ENCODE measurements at regions not wholly inside any gene's neighbourhood (a gene's known extent, or its start where the extent isn't known, plus 50 kb on each side); places are given as distances from the start of the nearest gene placed in this dataset.

DNA sequence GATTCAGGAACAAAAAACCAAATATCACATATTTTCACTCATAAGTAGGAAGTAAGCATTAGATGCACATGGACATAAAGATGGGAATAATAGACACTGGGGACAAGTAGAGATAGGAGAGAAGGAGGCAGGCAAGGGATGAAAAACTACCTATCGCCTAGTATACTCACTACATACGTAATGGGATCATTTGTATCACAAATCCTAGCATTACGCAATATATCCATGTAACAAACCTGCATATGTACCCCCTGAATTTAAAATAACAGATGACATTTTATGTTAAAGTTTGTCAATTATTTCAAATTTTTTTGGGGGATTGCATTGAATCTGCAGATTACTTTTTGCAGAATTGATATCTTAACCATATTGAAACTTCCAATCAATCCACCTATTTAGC, 660.5 kb upstream of the MAN1A1 start:
- Histone ChIP-seq H3K4me3 (no peak overlapping the region), H3K27me3 (no peaks in the 10 kb centered on the region), H3K36me3 (no peaks in the 10 kb centered on the region), H3K4me1 (ENCODE audit: low read depth) (no peaks in the 10 kb centered on the region), H3K27ac (no peak overlapping the region), H3K9me3 (ENCODE audit: low read depth) (no peaks in the 10 kb centered on the region)
- TF ChIP-seq, protein P1, sequence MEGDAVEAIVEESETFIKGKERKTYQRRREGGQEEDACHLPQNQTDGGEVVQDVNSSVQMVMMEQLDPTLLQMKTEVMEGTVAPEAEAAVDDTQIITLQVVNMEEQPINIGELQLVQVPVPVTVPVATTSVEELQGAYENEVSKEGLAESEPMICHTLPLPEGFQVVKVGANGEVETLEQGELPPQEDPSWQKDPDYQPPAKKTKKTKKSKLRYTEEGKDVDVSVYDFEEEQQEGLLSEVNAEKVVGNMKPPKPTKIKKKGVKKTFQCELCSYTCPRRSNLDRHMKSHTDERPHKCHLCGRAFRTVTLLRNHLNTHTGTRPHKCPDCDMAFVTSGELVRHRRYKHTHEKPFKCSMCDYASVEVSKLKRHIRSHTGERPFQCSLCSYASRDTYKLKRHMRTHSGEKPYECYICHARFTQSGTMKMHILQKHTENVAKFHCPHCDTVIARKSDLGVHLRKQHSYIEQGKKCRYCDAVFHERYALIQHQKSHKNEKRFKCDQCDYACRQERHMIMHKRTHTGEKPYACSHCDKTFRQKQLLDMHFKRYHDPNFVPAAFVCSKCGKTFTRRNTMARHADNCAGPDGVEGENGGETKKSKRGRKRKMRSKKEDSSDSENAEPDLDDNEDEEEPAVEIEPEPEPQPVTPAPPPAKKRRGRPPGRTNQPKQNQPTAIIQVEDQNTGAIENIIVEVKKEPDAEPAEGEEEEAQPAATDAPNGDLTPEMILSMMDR (IDR thresholded peaks at IDR 0.05; ENCODE audit: low read depth, low read length): no peak
- no peak for DNase-seq (ENCODE audit: low read depth in 1 of 2, low spot score in 1 of 2)

DNA sequence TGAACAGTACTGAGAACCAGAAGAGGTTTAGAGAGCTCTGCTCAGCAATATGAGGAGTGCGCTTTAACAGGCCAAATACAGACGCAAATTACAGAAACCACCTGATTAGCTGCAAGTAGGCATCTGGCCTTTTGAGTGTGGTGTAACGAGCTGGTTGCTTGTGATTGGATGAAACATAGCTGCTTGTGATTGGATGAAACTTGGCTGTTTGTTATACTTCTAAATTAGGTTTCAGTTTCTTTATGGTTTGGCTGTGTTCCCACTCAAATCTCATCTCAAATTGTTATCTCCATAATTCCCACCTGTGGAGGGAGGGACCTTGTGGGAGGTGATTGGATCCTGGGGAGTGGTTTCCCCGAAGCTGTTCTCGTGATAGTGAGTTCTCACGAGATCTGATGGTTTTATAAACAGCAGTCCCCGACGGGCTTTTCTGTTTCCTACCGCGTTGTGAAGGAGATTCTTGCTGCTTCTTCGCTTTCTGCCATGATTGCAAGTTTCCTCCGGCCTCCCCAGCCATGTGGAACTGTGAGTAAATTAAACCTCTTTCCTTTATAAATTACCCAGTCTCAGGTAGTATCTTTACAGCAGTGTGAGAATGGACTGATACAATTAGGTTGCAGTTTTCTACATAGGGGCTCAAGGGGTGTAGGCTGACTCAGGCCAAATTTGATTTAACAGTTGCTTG, 655.9 kb upstream of the MAN1A1 start:
- Histone ChIP-seq H3K27me3 (no peaks in the 10 kb centered on the region), H3K36me3 (no peaks in the 10 kb centered on the region), H3K4me1 (ENCODE audit: low read depth) (no peaks in the 10 kb centered on the region), H3K9me3 (ENCODE audit: low read depth) (no peaks in the 10 kb centered on the region), H3K27ac (no peak overlapping the region), H3K4me3 (no peak overlapping the region)
- DNase-seq (ENCODE audit: low read depth in 1 of 2, low spot score in 1 of 2): no peak
- TF ChIP-seq, protein P1 (IDR thresholded peaks at IDR 0.05; ENCODE audit: low read depth, low read length): no peak

DNA sequence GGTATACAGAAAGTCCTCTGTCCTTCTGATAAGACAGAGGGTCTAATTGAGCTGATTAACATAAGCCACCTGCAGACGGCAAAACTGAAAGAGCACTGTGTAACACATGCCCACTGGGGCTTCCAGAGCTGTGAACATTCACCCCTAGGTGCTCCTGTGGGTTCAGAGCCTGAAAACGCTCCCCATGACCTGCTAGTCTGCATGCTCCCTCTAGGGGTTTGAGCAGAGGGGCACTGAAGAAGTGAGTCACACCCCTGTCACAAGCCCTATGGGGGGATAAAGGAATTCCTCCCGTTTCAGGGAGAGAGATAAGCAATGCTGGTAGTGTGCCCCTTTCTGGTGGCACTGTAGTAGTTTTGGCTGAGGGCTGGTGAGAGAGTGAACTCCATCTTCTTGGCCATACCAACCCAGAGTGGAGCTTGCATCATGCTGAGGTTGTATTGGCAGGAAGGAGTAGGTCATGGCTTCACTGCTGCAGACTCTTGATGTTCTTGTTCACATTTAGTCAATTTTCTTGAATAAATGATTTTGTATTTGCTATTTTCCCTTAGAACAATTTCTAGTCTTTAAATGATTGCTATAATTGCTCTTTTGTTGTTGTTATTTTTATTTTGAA, 637.5 kb upstream of the MAN1A1 start:
- Histone ChIP-seq H3K9me3 (ENCODE audit: low read depth) (no peaks in the 10 kb centered on the region), H3K27ac (no peak overlapping the region), H3K4me1 (ENCODE audit: low read depth) (no peaks in the 10 kb centered on the region), H3K36me3 (no peaks in the 10 kb centered on the region), H3K4me3 (no peak overlapping the region), H3K27me3 (no peaks in the 10 kb centered on the region)
- DNase-seq (ENCODE audit: low read depth in 1 of 2, low spot score in 1 of 2): no peak
- TF ChIP-seq, protein P1 (IDR thresholded peaks at IDR 0.05; ENCODE audit: low read depth, low read length): no peak

DNA sequence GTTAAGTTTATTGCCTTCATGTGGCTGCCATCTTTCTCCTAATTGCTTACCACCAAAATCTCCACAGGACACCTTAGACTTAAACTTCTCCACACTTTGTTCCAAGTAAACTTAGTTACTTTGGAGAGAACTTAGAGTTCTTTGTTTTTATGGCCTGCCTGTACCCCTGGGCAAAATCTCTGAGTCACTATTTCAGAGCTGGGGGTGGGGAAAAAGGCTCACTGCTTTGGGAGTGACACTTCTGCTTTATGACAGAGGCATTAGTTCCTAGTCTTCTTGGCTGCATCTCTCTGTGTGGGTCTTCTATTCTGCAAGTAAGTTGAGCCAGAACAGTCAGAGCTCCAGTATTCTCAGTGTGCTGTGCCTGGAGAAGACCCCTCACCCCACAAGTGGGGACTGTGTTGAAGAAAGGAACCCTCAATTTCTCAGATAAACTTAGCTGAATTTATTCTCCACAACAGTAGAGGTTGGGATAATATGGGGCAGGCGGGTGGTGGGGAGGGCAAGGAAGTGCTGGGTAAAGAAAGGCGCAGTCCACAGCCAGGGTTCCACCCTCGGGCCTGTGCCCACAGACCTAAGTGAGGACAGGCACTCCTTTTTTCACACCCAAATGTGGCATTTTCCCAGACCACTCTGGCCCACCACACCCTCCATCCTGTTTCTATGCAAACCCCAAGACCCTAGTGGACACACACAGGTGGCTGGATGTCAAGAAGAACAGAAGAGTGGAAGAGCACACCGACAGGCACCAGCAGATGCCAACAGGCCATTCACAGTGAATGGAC, 636.6 kb upstream of the MAN1A1 start:
- no peaks in the 10 kb centered on the region for H3K36me3 ChIP-seq
- H3K27ac ChIP-seq: no peak overlapping the region
- no peaks in the 10 kb centered on the region for H3K4me1 ChIP-seq (ENCODE audit: low read depth)

DNA sequence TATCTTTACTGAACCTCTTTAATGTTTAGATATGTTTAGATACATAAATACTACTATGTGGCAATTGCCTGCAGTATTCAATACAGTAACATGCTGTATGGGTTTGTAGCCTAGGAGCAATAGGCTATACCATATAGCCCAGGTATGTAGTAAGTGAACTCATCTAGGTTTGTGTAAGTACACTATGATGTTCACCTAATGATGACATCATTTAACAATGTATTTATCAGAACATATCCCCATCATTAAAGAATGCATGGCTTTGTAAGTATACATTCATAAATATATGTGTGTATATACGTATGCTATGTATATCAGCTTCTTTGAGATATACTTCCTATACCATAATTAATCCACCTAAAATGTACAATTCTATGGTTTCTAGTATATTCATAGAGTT, 631.2 kb upstream of the MAN1A1 start:
- Histone ChIP-seq H3K4me1 (ENCODE audit: low read depth) (no peaks in the 10 kb centered on the region), H3K4me3 (no peak overlapping the region), H3K36me3 (no peaks in the 10 kb centered on the region), H3K27ac (no peak overlapping the region), H3K9me3 (ENCODE audit: low read depth) (no peaks in the 10 kb centered on the region), H3K27me3 (no peaks in the 10 kb centered on the region)
- TF ChIP-seq, protein P1 (IDR thresholded peaks at IDR 0.05; ENCODE audit: low read depth, low read length): no peak
- no peak for DNase-seq (ENCODE audit: low read depth in 1 of 2, low spot score in 1 of 2)

More for the DNA sequence above, 636.6 kb upstream of the MAN1A1 start:
- TF ChIP-seq, protein P1 (IDR thresholded peaks at IDR 0.05; ENCODE audit: low read depth, low read length): no peak
- no peaks in the 10 kb centered on the region for H3K9me3 ChIP-seq (ENCODE audit: low read depth)
- DNase-seq (ENCODE audit: low read depth in 1 of 2, low spot score in 1 of 2): no peak
- H3K4me3 ChIP-seq: no peak overlapping the region
- no peaks in the 10 kb centered on the region for H3K27me3 ChIP-seq

All from cardiac muscle cell (in vitro differentiated cells and primary cell).